GM12874 (cell line): ENCODE measurements at regions not wholly inside any gene's neighbourhood (a gene's known extent, or its start where the extent isn't known, plus 50 kb on each side); places are given as distances from the start of the nearest gene placed in this dataset.

Source experiments
- TF ChIP-seq, protein P1 (sequence below): IDR thresholded peaks from 2 replicates; pipeline ENCODE4 v1.5.1; 2011; ENCODE audit warnings: low read depth, mild to moderate bottlenecking, control low read depth, low read length, moderate library complexity; ENCODE audit not compliant: insufficient read depth

DNA sequence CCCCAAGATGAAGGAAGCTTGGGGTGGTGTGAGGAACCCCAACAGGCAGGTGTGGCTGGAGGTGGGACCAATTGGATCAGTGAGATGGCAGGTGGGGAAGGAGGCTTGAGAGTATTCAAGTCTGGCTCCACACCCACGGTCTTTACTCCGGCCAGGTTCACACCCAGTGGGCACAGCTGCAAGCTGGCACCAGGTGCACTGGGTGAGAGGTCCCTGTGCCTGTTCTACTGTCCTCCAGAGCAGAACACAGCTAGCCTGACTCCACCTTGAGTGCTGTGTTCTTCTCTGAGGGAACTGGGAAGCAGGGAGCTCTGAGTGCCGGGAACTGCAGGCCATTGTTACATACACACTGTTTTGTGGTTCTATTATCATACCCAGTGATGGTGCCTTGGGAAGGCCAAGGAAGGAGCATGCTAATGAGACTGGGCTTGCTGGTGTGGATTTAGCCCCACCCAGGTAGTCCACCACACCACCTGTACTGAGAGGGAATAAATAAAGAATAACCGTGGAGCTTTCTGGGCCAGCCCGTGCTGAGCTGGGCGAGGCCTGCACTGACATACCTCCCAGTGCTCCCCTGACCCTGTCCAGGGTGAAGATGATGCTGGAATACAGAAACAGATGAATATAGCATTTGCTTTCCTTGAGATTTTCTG lies 93.4 kb downstream of the ABHD5 start:
- TF ChIP-seq, protein P1, sequence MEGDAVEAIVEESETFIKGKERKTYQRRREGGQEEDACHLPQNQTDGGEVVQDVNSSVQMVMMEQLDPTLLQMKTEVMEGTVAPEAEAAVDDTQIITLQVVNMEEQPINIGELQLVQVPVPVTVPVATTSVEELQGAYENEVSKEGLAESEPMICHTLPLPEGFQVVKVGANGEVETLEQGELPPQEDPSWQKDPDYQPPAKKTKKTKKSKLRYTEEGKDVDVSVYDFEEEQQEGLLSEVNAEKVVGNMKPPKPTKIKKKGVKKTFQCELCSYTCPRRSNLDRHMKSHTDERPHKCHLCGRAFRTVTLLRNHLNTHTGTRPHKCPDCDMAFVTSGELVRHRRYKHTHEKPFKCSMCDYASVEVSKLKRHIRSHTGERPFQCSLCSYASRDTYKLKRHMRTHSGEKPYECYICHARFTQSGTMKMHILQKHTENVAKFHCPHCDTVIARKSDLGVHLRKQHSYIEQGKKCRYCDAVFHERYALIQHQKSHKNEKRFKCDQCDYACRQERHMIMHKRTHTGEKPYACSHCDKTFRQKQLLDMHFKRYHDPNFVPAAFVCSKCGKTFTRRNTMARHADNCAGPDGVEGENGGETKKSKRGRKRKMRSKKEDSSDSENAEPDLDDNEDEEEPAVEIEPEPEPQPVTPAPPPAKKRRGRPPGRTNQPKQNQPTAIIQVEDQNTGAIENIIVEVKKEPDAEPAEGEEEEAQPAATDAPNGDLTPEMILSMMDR: no peak

DNA sequence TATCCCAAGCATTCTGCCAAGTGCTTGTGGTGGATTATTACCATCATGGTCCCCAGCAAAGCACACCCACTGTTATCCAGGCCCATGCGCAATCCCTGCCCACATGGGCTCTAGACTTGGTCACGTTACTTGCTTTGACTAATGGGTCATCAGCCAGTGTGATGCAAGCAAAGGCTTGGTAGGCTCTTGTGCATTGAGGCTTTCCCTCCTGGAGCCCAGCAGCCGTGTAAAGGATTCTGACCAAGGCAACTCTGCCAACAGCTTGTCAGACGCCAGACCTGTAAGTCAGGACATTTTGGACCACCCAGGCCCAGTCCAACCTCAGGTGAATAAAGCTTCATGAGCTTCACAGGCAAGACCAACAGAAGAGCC lies 93.9 kb downstream of the ABHD5 start:
- TF ChIP-seq, protein P1: no peak

DNA sequence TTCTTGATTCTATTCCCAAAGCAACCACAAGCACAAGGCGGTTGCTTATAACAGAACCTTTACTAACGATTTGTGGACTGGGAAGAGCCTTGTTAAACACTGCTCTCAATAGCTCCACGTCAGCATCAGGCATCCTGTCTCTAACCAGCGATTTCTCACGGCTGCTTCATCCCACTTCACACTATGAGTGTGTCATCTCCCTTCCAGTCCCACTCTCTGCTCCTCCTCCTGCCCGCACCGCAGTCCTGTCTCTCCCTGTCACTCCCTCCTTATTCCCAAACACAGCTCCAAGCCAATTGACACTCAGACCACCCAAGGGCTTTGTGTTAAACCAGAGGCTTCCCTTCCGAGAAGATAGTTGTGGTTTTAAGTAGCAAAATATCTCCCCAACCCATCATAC lies 94.8 kb downstream of the ABHD5 start:
- TF ChIP-seq, protein P1: no peak

DNA sequence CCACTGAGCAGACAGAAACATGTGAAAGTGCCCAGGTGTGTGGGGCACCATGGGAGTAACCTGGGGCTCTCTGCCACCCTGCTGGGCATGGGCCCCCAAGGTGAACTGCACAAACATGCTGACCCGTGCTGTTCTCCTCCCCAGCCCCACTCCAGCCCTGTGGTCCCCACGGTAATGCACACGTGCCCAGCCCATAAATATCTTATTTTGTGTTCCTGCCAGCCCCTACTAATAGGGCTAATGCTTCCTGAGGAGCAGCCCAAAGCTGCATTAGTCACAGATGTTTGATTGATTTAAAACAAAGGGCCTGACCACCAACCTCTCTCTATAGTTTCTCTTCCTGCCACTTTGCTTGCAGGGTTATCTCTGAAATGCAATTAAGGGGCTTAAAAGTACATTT lies 95.4 kb downstream of the ABHD5 start:
- TF ChIP-seq, protein P1: no peak

DNA sequence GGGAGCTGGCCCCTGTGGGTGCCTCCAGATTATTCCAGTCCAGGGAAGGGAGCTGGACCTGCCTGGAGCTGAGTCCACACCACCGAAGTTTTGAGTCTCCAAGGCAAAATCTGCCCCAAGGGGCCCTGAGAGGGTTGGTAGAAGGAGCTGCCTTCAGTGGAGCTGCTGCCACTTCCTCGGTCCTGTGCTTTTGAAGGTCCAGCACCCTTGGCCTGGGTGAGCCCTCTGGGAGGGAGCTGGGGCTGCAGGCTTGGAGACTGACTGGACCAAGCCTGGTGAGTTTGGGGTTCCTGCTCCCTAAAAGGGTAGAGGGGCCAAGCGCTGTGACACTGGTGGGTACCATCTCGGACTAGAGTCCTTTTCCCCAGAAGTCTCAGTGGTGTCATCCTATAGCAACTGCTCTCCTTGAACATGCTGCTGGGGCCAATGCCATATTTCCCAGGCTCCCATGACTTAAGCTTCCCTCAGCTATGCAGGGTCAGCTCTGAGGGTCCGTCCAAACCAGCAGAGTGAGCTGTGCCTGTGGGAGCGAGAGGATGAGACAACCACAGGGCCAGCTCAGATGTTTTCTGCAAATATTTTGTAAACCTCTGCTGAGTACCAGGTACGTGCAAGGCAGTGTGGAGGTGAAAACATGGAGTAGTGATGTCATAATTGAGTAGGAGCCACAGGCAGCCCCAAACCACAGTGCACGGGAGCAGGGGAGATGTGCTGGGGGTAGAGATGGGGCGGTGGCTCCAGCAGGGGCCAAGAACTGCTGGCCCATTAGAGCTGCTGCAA lies 96.0 kb downstream of the ABHD5 start:
- TF ChIP-seq, protein P1: no peak

DNA sequence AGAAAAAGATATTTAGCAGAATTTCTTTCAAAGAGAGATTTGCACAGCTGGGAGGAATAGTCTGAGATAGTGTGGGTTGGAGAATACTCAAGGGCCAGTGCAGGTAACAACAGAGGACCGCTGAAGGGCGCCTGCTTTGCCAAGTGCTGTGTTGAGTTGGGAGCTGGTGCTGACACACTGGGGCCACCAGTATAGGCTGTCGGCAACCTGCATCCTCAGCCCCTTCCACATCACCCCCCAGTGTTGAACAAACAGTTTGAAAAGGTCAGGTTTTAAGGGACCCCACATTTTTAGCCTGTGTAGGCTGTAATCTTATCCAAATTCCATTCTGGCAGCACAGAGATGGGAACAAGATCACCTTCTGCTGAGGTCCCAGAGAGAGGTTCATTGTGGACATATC lies 96.6 kb downstream of the ABHD5 start:
- TF ChIP-seq, protein P1: no peak

DNA sequence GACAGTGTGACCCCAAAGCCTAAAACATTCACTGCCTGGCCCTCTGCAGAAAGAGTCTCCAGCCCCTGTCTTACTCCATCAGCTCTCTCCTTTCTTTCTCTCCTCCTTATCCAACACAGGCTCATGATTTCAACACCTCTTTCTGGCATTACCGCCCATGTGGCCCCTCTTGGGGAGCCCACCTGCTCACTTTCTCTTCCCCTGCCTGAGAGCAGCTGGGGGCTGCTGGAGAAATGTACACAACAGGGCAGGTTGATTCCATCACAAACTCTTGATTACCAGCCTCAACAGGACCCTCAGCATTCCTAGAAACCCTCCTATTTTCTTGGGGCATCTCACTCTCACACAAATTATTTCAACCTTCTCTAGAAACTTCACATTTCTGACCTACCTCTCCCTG lies 98.3 kb downstream of the ABHD5 start:
- TF ChIP-seq, protein P1: no peak
